Vagina (tissue), 2 donors: ENCODE measurements at regions not wholly inside any gene's neighbourhood (a gene's known extent, or its start where the extent isn't known, plus 50 kb on each side); places are given as distances from the start of the nearest gene placed in this dataset.
"Not testable (repeated sequence)": the region's sequence is repeated elsewhere in the genome, so short reads cannot be mapped to it uniquely, and the experiment has no call there.

ENCODE experiments used
- DNase-seq, 2 donors: peaks; one replicate each; pipeline ENCODE4 v3.0.0-alpha.2; 2017; ENCODE audit errors: extremely low spot score in 2 of 2
- H3K27ac ChIP-seq: fragments of 200-600 bp; sonication (generic); one replicate; pipeline ENCODE4 v1.5.1; 2019
- H3K27me3 ChIP-seq: fragments of 200-600 bp; sonication (generic); one replicate; pipeline ENCODE4 v1.5.1; 2019
- H3K36me3 ChIP-seq, 2 donors: fragments of 200-600 bp; sonication (generic); one replicate each; pipeline ENCODE4 v1.5.1; 2017 to 2019
- H3K4me1 ChIP-seq: fragments of 200-600 bp; sonication (generic); one replicate; pipeline ENCODE4 v1.5.1; 2019
- H3K4me3 ChIP-seq, 2 donors: fragments of 200-600 bp; sonication (generic); 1 replicate in 1 of 2; 2 replicates in 1 of 2; pipeline ENCODE4 v1.5.1; 2016 to 2019
- H3K9me3 ChIP-seq: fragments of 200-600 bp; sonication (generic); one replicate; pipeline ENCODE4 v1.5.1; 2019
- CTCF ChIP-seq, 3 experiments: fragments of 450-650 bp in 2 of 3; fragments of 200-600 bp in 1 of 3; sonication (generic) in 1 of 3; IDR thresholded peaks; one replicate each; pipeline ENCODE4 v1.5.1; 2017 to 2019; ENCODE audit warnings: antibody characterized with exemption in 3 of 3, mild to moderate bottlenecking in 2 of 3, moderate library complexity in 2 of 3
- POLR2A ChIP-seq, 2 donors: fragments of 450-650 bp; IDR thresholded peaks; one replicate each; pipeline ENCODE4 v1.6.1; 2017; ENCODE audit warnings: antibody characterized with exemption in 2 of 2, mild to moderate bottlenecking in 2 of 2, moderate library complexity in 2 of 2
- POLR2AphosphoS5 ChIP-seq, 2 donors: sonication (generic); formaldehyde crosslinking; IDR thresholded peaks; one replicate each; pipeline ENCODE4 v1.9.0; 2017; ENCODE audit warnings: antibody characterized with exemption in 2 of 2, mild to moderate bottlenecking in 2 of 2, low read depth in 1 of 2; ENCODE audit not compliant: insufficient read depth in 1 of 2
- intact Hi-C: fragments of 100-400 bp; cut with DNase I; formaldehyde crosslinking; loops from one replicate; pipeline ENCODE4 v1.15.1; 2023

- H3K27ac ChIP-seq: no peak overlapping the region
- no peak for DNase-seq
- H3K9me3 ChIP-seq: no peaks in the 10 kb centered on the region
- intact Hi-C loops: no loop called here
- H3K36me3 ChIP-seq: no peaks in the 10 kb centered on the region
- no peak for TF ChIP-seq CTCF (IDR thresholded peaks at IDR 0.05)
- TF ChIP-seq POLR2AphosphoS5 (IDR thresholded peaks at IDR 0.05; ENCODE audit: insufficient read depth in 1 of 2, low read depth in 1 of 2): no peak
- TF ChIP-seq POLR2A (IDR thresholded peaks at IDR 0.05): no peak
- no peak overlapping the region for H3K4me3 ChIP-seq
- peaks cover 5% of the 10 kb centered on the region for H3K4me1 ChIP-seq
- H3K27me3 ChIP-seq: no peaks in the 10 kb centered on the region
These were observed 66.4 kb upstream of the TMC1 start for GRCh38 chr9:72454871-72455491.

GRCh38 chr9:72453797-72454196 lies 67.6 kb upstream of the TMC1 start:
- Histone ChIP-seq H3K36me3 (no peaks in the 10 kb centered on the region), H3K4me1 (peaks cover 5% of the 10 kb centered on the region), H3K9me3 (no peaks in the 10 kb centered on the region), H3K27me3 (no peaks in the 10 kb centered on the region), H3K4me3 (no peak overlapping the region), H3K27ac (no peak overlapping the region)
- no peak for DNase-seq
- TF ChIP-seq CTCF (IDR thresholded peaks at IDR 0.05) (no peak), POLR2AphosphoS5 (IDR thresholded peaks at IDR 0.05; ENCODE audit: insufficient read depth in 1 of 2, low read depth in 1 of 2) (no peak), POLR2A (IDR thresholded peaks at IDR 0.05) (no peak)
- intact Hi-C loops: no loop called here

GRCh38 chr9:72446241-72446640 lies 75.2 kb upstream of the TMC1 start:
- H3K27ac ChIP-seq, H3K27me3 ChIP-seq, H3K36me3 ChIP-seq, H3K9me3 ChIP-seq, H3K4me3 ChIP-seq, intact Hi-C loops, DNase-seq: not testable (repeated sequence)
- H3K4me1 ChIP-seq: peaks cover 29% of the 10 kb centered on the region

GRCh38 chr9:72445306-72445995 lies 76.0 kb upstream of the TMC1 start:
- Histone ChIP-seq H3K27me3 (no peaks in the 10 kb centered on the region), H3K4me1 (peaks cover 33% of the 10 kb centered on the region), H3K9me3 (no peaks in the 10 kb centered on the region), H3K36me3 (no peaks in the 10 kb centered on the region), H3K4me3 (no peak overlapping the region), H3K27ac (no peak overlapping the region)
- intact Hi-C loops: no loop called here
- no peak for DNase-seq
- TF ChIP-seq POLR2A (IDR thresholded peaks at IDR 0.05): no peak
- no peak for TF ChIP-seq POLR2AphosphoS5 (IDR thresholded peaks at IDR 0.05; ENCODE audit: insufficient read depth in 1 of 2, low read depth in 1 of 2)
- no peak for TF ChIP-seq CTCF (IDR thresholded peaks at IDR 0.05)

GRCh38 chr9:72444435-72444834 lies 77.0 kb upstream of the TMC1 start:
- Histone ChIP-seq H3K9me3 (no peaks in the 10 kb centered on the region), H3K27ac (no peak overlapping the region), H3K36me3 (no peaks in the 10 kb centered on the region), H3K27me3 (no peaks in the 10 kb centered on the region), H3K4me1 (peaks cover 33% of the 10 kb centered on the region), H3K4me3 (no peak overlapping the region)
- no peak for DNase-seq
- intact Hi-C loops: no loop called here
- TF ChIP-seq POLR2AphosphoS5 (IDR thresholded peaks at IDR 0.05; ENCODE audit: insufficient read depth in 1 of 2, low read depth in 1 of 2) (no peak), CTCF (IDR thresholded peaks at IDR 0.05) (no peak), POLR2A (IDR thresholded peaks at IDR 0.05) (no peak)
